Omental fat pad (tissue), 3 donors: ENCODE measurements at regions not wholly inside any gene's neighbourhood (a gene's known extent, or its start where the extent isn't known, plus 50 kb on each side); places are given as distances from the start of the nearest gene placed in this dataset.

Source experiments
- ATAC-seq: fragments of 150-250 bp; one replicate; pipeline ENCODE4 v1.9.1; 2016; ENCODE audit warnings: mild to moderate bottlenecking, moderate library complexity; ENCODE audit not compliant: low FRiP score
- DNase-seq: peaks from one replicate; pipeline ENCODE4 v3.0.0-alpha.2; 2019; ENCODE audit warnings: low spot score
- CTCF ChIP-seq, 3 donors: fragments of 450-650 bp; IDR thresholded peaks; one replicate each; pipeline ENCODE4 v1.5.1; 2016 to 2017; ENCODE audit warnings: antibody characterized with exemption in 3 of 3, mild to moderate bottlenecking in 3 of 3, moderate library complexity in 2 of 3

GRCh38 chr12:28828318-28828717, 320.8 kb upstream of the FAR2 start:
- ATAC-seq (no peak), DNase-seq (no peak)
- no peak for TF ChIP-seq CTCF (IDR thresholded peaks at IDR 0.05)

GRCh38 chr12:28830491-28830890, 318.6 kb upstream of the FAR2 start:
- no peak for ATAC-seq
- no peak for TF ChIP-seq CTCF (IDR thresholded peaks at IDR 0.05)
- DNase-seq, result no peak

GRCh38 chr12:28844718-28845117, 304.4 kb upstream of the FAR2 start:
- no peak for DNase-seq
- no peak for TF ChIP-seq CTCF (IDR thresholded peaks at IDR 0.05)
- ATAC-seq, result no peak

- DNase-seq, result no peak
- no peak for ATAC-seq
- TF ChIP-seq CTCF (IDR thresholded peaks at IDR 0.05), result no peak
Measured at GRCh38 chr12:28851781-28852180, 297.3 kb upstream of the FAR2 start.

- DNase-seq (no peak), ATAC-seq (no peak)
- TF ChIP-seq CTCF (IDR thresholded peaks at IDR 0.05), result no peak
Measured at GRCh38 chr12:28855761-28856310, 293.2 kb upstream of the FAR2 start.

- ATAC-seq (no peak), DNase-seq (no peak)
- no peak for TF ChIP-seq CTCF (IDR thresholded peaks at IDR 0.05)
Measured at GRCh38 chr12:28857369-28857768, 291.7 kb upstream of the FAR2 start.

- ATAC-seq (no peak), DNase-seq (no peak)
- TF ChIP-seq CTCF (IDR thresholded peaks at IDR 0.05), result no peak
Measured at GRCh38 chr12:28859551-28859950, 289.5 kb upstream of the FAR2 start.
